Body of pancreas (tissue), 4 donors: ENCODE measurements at regions not wholly inside any gene's neighbourhood (a gene's known extent, or its start where the extent isn't known, plus 50 kb on each side); places are given as distances from the start of the nearest gene placed in this dataset.

ENCODE experiments used
- CTCF ChIP-seq, 7 experiments: fragments of 450-650 bp in 4 of 7; fragments of 200-600 bp in 3 of 7; sonication (generic) in 3 of 7; IDR thresholded peaks; one replicate each; pipeline ENCODE4 v1.5.1; 2016 to 2019; ENCODE audit warnings: antibody characterized with exemption in 7 of 7
- POLR2A ChIP-seq, 3 donors: fragments of 450-650 bp; IDR thresholded peaks; one replicate each; pipeline ENCODE4 v1.6.1; 2016; ENCODE audit warnings: antibody characterized with exemption in 3 of 3, mild to moderate bottlenecking in 2 of 3

GRCh38 chr2:146124741-146125140, 1604.8 kb upstream of the ZEB2 start:
- TF ChIP-seq CTCF (IDR thresholded peaks at IDR 0.05), result no peak
- no peak for TF ChIP-seq POLR2A (IDR thresholded peaks at IDR 0.05)
